Activated CD8-positive, alpha-beta memory T cell treated with anti-CD3 and anti-CD28 coated beads for 36 hours (primary cell): ENCODE measurements at regions not wholly inside any gene's neighbourhood (a gene's known extent, or its start where the extent isn't known, plus 50 kb on each side); places are given as distances from the start of the nearest gene placed in this dataset.
"Not testable (repeated sequence)": the region's sequence is repeated elsewhere in the genome, so short reads cannot be mapped to it uniquely, and the experiment has no call there.

Experiments used
- CTCF ChIA-PET: fragments of 350-600 bp; sonication (Branson Sonifier 250); formaldehyde crosslinking; loops from one replicate; lab custom pipeline; 2021; ENCODE audit warnings: antibody characterized with exemption; lab: Charles Lee
- POLR2A ChIA-PET: fragments of 350-600 bp; sonication (Branson Sonifier 250); formaldehyde crosslinking; loops from one replicate; lab custom pipeline; 2021; ENCODE audit warnings: antibody characterized with exemption; lab: Charles Lee

DNA sequence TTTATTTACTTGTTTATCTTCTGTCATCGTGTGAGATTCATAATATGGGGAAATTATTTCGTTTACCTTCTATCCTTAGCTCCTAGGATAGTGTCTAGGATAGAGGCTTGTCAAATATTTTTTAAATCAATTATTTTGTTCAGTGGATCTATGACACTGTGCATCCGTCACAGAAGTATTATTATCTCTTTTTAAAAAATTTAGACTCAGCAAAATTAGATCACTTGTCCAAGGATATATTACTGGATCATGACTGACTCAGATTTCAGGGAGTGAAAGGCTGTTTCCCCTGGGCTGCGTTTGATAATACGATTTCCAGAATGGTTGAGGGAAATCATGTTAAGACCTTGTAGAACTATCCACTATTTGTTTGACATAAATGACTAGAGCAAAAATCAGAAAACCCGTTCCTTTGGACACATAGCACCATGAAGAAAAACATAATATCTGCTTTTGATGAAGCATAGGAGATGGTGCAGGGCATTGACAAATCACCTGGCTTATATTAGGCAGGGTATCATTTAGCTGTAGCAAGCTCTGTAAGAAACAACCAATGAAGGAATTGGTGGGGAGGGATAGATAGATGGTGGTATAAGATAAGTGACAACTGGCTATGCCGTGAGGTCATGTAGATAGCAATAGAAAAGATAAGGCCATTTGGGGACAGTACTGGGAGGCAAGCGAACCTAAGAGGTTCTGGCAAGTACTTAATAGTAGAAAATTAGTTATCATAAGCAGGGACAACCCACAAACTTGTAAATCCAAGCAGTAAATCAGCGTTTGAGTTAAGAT lies 465.2 kb upstream of the MAN1A1 start:
- CTCF ChIA-PET = no interaction called here
- POLR2A ChIA-PET = no interaction called here

- CTCF ChIA-PET = no interaction called here
- POLR2A ChIA-PET = no interaction called here
These were observed 452.9 kb upstream of the MAN1A1 start for GRCh38 chr6:119802464-119802863.

DNA sequence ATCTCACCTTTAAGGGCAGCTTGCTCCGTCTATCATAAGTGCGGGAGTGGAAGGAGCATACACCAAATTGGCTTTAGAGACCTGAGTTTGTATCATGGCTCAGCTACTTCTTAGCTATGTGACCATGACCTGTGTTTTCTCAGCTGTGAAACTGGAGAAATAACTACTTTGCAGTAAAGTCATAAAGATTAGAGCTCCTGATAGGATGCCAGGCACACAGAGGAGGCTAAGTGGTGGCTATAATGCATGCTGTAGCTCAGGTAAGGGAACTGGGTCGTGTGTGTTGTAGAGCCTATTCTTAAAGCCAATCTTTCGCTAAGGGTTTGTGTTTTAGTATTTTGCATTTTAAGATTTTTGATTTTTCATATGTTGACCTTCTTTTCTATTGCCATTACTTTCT lies 451.5 kb upstream of the MAN1A1 start:
- ChIA-PET CTCF (no interaction called here), POLR2A (no interaction called here)

GRCh38 chr6:119800526-119800925 lies 451.0 kb upstream of the MAN1A1 start:
- CTCF ChIA-PET = no interaction called here

DNA sequence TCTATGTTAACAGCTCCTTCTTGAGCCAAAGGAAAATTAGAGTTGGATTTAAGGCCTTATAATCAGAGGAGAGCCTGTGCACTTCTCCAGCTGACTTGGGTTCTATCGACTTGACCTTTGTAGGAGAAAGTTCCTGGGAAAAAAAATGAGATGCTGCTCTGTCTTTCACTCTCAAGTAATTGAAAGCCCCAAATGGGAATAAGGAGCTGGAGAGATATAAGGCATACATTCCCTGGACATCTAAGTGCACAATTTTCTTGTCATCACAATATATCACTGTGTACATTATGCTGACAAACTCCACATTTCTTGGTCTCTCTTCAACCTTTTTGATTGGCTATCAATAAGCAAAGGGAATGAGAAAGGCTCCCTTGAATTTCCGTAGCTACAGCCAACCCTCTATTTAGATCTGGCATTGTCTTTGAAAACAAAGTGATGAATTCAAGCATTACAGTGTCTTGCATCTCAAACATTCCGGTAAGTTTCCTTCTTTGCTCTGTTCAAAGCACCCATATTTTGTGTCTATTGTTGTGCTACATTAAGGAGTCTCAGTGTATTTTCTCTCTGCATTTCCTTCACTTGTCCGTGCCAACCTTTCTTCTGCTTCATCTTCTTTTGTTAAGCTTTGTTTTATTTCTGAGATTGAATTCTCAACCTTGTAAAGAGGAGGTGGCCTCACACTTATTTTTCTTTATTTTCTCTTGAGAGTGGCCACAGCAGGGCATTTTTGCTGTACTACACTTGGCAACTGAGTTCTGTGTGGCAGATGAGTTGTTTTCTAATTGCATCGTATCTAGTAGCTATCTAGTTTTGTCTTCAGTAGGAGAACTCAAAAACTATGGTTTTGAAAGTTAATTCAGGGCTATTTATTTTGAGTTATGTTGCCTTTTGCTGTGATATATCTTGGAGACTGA lies 450.3 kb upstream of the MAN1A1 start:
- CTCF ChIA-PET = no interaction called here
- POLR2A ChIA-PET = no interaction called here

More at GRCh38 chr6:119800526-119800925, 451.0 kb upstream of the MAN1A1 start:
- POLR2A ChIA-PET = no interaction called here

DNA sequence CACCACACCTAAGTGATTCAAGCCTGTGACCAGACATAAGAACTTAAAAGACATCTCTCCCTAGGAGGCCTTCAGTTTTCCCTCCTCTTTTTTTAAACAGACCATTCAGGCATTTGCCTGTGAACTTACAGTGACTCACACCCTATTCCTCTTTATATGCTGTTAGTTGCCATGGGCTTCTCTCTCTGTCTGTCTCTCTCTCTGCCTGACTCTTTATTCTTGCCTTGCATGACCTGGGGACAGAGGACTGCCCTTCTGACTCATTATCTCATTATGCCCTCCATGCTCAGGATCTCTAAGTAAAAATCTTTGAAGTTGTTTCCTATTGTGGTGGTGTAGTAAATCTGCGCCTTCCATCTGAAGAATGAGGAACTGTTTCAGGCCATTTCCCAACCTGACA lies 442.2 kb upstream of the MAN1A1 start:
- ChIA-PET POLR2A (no interaction called here), CTCF (no interaction called here)

DNA sequence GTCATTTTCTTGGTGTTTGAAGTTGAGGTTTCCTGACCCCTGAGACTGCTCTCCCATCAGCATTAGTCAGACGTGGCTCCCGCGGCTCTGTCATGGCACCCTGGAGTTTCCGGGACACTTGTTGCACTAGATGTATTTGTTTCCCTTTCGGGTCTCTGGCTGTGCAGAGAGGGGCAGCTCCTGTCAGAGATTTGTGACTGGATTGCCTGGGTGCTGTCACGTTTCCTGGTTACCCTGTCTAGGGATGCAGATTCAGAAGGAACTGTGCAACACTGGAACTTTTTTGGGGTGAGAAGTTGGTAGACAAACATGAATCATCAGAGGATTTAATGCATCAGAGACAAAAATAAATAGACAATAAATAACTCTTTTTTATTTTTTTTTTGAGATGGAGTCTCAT lies 431.8 kb upstream of the MAN1A1 start:
- ChIA-PET POLR2A (no interaction called here), CTCF (no interaction called here)

GRCh38 chr6:119768201-119768600 lies 418.6 kb upstream of the MAN1A1 start:
- ChIA-PET CTCF (no interaction called here), POLR2A (no interaction called here)

DNA sequence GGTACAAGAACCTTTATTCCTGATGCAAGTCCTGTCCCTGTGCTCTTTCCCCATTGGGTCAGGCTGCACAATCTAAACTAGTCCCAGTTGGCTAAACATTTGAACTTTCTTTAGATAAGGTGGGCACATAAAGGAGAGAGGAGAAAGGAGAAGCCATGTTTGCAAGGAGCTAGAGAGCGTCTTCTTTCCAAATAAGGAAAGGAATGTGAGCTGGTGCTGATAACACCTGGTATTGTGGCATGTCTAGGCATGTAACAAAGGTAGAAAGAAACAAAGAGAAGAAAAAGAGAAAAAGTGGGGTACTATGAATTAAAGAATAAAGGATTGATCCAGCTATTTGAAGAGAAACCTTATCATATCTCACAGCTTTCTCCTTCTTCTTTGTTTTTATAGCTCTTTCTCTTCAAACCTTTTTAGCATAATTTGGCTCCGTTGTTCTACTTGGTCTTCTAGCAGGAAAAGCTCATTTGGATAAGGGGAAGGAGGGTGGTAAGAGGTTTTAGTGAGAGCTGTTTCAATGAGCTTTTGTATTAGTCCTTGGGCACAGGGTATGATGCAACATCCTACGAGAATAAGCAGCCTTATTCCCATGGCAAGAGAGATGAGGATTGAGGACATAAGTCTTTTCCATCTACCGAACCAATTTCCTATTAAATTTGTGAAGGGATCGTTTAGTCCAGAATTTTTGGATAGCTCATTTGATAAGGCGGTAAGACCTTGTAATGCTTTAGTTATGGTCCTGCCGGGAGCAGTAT lies 415.5 kb upstream of the MAN1A1 start:
- POLR2A ChIA-PET = no interaction called here
- CTCF ChIA-PET = no interaction called here

GRCh38 chr6:119760046-119760445 lies 410.5 kb upstream of the MAN1A1 start:
- ChIA-PET CTCF (no interaction called here), POLR2A (no interaction called here)

GRCh38 chr6:119758385-119758784 lies 408.8 kb upstream of the MAN1A1 start:
- CTCF ChIA-PET = no interaction called here
- POLR2A ChIA-PET = no interaction called here

DNA sequence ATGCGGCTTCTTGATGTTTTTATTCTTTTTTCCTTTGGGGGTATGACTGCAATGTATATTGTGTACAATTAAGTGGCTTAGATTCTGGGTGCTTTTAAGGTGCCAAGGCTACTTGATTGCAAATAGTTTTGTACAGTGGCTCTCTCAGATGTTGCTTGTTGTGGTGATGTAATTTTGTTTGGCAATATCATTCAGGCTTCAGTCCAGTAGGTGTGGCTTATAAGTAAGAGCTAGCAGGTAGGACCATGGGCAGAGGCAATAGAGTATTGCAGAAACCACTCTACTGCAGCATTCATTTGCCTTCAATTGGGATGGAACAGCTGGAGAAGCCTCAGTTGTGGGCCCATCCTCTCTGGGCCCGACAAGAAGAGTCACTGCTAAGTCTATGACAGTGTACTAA lies 407.9 kb upstream of the MAN1A1 start:
- CTCF ChIA-PET = no interaction called here
- POLR2A ChIA-PET = no interaction called here

- CTCF ChIA-PET = no interaction called here
- POLR2A ChIA-PET = no interaction called here
These were observed 399.8 kb upstream of the MAN1A1 start for GRCh38 chr6:119749335-119749734.

DNA sequence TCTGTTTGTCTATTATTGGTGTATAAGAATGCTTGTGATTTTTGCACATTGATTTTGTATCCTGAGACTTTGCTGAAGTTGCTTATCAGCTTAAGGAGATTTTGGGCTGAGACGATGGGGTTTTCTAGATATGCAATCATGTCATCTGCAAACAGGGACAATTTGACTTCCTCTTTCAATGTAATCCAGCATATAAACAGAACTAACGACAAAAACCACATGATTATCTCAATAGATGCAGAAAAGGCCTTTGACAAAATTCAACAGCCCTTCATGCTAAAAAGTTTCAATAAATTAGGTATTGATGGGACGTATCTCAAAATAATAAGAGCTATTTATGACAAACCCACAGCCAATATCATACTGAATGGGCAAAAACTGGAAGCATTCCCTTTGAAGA lies 399.0 kb upstream of the MAN1A1 start:
- CTCF ChIA-PET = not testable (repeated sequence)

GRCh38 chr6:119742188-119742803 lies 392.7 kb upstream of the MAN1A1 start:
- POLR2A ChIA-PET = no interaction called here
- CTCF ChIA-PET = no interaction called here

More for the DNA sequence above, 399.0 kb upstream of the MAN1A1 start:
- POLR2A ChIA-PET = not testable (repeated sequence)

GRCh38 chr6:119739769-119740168 lies 390.2 kb upstream of the MAN1A1 start:
- ChIA-PET CTCF (no interaction called here), POLR2A (no interaction called here)

GRCh38 chr6:119738425-119738824 lies 388.9 kb upstream of the MAN1A1 start:
- POLR2A ChIA-PET = no interaction called here
- CTCF ChIA-PET = no interaction called here

DNA sequence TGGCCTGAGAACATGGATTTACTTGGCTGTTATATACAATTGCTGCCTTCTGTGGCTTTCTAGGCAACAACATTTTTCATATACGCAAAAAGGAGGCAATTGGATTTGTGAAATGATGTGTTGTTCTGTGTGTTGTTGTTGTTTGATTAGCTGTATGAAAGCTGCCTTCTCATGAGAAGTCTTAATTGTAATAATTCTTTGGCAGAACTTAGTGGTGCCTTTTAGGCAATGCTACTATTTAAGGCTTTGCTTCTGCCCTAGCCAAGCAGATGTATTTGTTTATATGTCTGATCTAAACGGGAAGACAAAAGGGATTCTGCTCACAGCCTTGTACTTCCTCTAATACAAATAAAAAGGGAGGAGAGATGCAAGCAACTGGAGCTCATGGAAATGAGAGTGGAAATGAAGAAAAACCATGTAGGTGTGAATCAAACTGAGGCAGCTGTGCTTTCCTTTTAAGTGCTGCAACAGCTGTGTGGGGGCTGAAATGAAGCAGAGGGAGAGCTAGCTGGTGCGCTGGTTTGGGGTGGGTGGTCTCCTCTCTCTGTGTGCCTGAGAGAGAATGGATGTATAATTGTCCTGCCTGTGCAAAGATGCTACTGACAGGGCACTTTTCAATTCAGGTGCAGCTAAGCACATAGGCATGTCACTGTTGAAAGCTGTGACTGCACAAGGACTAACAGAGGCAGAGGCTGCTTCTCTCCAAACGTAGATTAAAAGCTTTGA lies 386.9 kb upstream of the MAN1A1 start:
- POLR2A ChIA-PET = no interaction called here
- CTCF ChIA-PET = no interaction called here

GRCh38 chr6:119735530-119735929 lies 386.0 kb upstream of the MAN1A1 start:
- POLR2A ChIA-PET = no interaction called here
- CTCF ChIA-PET = no interaction called here
